HG02884 (cell line): ENCODE measurements at regions not wholly inside any gene's neighbourhood (a gene's known extent, or its start where the extent isn't known, plus 50 kb on each side); places are given as distances from the start of the nearest gene placed in this dataset.
"Not testable (repeated sequence)": the region's sequence is repeated elsewhere in the genome, so short reads cannot be mapped to it uniquely, and the experiment has no call there.

ENCODE experiments used
- ATAC-seq: cut with Tn5 transposase; IDR thresholded peaks from one replicate; pipeline ENCODE4 v1.9.1; 2021; ENCODE audit warnings: mild to moderate bottlenecking, moderate library complexity; ENCODE audit not compliant: unreplicated experiment

GRCh38 chr1:72466376-72466775, 184.0 kb upstream of the NEGR1 start:
- ATAC-seq, result no peak

GRCh38 chr1:72462186-72462905, 180.0 kb upstream of the NEGR1 start:
- no peak for ATAC-seq

GRCh38 chr1:72442262-72442661, 159.9 kb upstream of the NEGR1 start:
- no peak for ATAC-seq

DNA sequence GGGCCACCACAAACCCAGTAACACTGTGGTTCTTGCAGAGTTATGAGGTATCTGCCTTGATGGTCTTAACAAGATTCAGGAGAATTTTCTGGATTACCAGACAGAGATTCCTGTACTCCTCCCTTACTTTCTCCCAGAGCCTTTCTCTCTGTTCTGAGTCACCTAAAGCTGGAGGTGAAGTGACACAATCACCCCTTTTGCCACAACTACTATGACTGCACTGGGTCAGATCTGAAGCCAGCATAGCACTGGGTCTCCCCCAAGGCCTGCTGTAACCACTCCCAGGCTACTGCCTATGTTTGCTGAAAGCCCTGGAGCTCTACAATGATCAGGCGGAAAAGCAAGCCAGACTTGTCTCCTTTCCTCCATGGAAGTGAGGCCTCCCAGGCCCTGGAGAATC, 156.7 kb upstream of the NEGR1 start:
- ATAC-seq, result no peak

DNA sequence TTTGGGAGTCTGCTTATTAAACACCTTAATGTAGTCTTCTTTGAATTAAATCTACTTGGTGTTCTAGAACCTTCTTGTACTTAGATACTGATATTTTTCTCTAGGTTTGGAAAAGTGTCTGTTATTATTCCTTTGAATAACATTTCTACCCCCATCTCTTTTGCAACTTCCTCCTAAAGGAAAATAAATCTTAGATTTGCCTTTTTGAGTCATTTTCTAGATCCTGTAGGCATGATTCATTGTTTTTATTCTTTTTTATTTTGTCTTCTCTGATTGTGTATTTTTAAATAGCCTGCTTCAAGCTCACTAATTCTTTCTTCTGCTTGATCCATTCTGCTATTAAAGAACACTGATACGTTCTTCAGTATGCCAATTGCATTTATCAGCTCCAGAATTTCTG, 155.9 kb upstream of the NEGR1 start:
- ATAC-seq, result no peak

GRCh38 chr1:72435025-72435424, 152.7 kb upstream of the NEGR1 start:
- ATAC-seq, result peak; percentile 59

DNA sequence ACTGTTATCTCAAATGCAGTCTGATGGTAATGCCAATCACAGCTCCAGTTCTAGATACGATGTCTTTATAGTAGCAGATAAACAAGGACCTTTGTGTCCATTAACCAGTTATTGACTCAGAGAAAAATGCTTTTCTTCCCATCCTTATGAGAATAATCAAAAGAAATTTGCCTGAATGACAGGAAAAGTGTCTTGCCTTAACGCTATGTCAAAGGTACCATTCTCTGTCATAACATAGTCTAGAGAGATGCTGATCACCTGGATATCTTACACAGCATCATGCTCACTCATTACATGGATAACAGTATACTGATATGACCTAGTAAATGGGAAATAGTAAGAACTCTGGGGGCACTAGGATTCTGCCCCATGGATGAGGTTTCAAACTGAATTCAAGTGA, 151.7 kb upstream of the NEGR1 start:
- ATAC-seq, result no peak

GRCh38 chr1:72433591-72433990, 151.3 kb upstream of the NEGR1 start:
- peak; percentile 59 for ATAC-seq

GRCh38 chr1:72432645-72433267, 150.4 kb upstream of the NEGR1 start:
- peak; percentile 27 for ATAC-seq

DNA sequence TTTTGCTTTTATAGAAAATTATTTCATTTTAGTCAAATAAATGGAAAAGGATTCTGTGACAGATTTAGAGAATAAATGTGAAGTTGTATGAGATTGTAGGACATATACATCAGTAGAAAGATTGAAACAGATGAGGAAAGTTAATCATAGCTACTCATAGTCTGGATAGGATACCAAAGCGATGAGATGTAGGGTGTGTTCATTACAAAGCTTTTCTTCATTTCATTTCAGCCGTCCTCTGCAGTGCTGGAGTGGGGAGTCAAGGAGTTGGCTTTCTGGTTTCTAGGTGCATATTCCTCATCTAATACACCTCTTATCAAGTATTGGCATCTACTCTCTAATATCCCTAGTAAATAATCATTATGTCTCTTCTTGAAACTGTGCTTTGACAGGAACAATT, 149.5 kb upstream of the NEGR1 start:
- no peak for ATAC-seq

- ATAC-seq, result not testable (repeated sequence)
These were observed 145.9 kb upstream of the NEGR1 start for GRCh38 chr1:72428276-72428675.

DNA sequence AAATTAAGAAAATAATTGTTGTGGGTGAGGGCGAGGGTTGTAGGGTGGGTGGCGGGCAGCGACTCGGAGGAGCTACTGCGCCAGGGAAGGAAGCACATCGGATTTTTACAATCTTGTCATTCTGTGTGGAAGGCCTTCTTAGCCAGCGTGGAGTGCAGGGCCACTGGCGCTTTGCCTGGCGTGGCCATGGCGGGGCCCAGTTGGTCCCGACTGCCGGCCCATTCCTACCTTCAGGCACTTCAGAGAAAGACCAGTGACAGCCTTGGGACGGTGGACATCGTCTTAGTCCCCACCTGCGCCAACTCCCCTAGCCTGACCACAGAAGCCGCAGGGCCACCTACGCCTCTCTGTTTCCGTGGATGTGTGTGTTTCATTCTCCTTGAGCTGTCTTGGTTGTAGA, 136.9 kb upstream of the NEGR1 start:
- ATAC-seq, result no peak

- ATAC-seq, result no peak
These were observed 129.9 kb upstream of the NEGR1 start for GRCh38 chr1:72412286-72412685.

DNA sequence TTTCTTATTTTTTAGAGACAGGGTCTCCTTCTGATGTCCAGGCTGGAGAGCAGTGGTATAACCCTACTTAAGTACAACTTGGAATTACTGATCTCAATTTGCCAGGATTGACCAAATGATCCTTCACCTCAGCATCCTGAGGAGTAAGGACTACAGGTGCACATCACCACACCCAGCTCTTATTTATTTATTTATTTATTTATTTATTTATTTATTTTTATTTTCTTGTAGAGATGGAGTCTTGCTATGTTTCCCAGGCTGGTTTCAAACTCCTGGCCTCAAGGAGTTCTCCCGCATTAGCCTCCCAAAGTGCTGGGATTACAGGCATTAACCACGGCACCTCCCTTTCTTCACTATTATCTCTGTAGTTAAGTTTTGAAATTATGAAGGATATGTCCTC, 117.5 kb upstream of the NEGR1 start:
- no peak for ATAC-seq

- no peak for ATAC-seq
These were observed 115.4 kb upstream of the NEGR1 start for GRCh38 chr1:72397786-72398185.

- ATAC-seq, result no peak
These were observed 112.1 kb upstream of the NEGR1 start for GRCh38 chr1:72394457-72394856.

- no peak for ATAC-seq
These were observed 96.7 kb upstream of the NEGR1 start for GRCh38 chr1:72379072-72379471.

DNA sequence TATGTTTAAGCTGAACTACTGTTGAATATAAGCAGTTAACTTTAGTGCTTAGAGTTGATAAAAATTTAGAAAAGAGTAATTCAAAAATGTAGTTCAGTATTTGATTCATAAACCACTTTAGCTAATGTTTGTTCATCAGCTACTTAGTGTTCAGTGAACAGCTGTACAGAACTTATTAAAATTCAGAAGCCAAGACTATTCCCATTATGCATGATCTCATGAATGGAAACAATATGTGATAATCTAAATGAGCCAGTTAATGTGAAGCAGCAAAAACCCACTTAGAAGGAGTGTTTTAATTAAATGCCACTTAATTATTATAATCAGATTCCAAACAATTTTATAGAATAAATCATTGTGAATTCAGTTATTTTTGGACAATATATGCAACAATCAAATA, 92.9 kb upstream of the NEGR1 start:
- no peak for ATAC-seq

DNA sequence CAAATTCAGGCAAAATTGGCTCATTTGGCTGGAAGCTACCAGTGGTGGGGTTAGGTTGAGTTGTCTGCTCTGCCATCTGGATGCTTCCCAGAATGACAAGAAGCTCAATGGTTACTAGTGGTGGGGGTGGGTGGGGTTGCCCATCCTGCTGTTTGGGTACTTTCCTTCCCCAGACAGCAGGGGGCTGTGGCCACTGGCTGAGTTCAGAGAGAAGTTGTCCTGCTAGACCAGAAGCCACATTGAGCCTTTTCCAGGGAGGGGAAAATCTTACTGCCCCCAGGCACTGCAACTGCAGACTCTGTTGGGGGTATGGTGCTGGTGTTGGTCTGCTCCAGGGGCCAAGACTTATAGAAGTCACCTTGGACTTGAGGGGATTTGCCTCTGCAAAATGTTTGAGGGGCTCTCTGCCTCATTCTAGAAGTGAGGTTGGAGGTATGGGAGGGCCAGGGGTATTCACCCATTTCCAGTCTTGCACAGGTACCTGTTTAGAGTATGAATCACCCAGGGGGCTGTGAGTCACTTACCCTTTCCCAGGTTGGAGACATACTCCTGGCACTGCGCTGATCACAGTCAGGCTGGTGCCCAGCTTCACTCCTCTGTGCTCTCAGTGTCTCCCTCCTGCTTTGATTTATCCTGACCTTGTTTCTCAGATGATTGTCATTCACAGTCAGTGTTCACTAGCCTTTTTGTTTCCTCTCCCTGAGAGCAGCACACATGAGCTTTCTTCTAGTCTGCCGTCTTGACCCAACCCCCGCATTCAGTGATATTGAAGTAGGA, 89.1 kb upstream of the NEGR1 start:
- ATAC-seq, result no peak

DNA sequence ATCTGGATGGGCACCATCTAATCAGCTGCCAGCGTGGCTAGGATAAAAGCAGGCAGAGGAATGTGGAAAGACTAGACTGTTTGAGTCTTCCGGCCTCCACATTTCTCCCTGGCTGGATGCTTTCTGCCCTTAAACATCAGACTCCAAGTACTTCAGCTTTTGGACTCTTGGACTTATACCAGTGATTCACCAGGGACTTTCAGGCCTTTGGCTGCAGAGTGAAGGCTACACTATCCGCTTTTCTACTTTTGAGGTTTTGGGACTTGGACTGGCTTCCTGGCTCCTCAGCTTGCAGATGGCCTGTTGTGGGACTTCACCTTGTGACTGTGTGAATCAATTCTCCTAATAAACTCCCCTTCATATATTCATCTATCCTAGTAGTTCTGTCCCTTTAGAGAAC, 88.5 kb upstream of the NEGR1 start:
- ATAC-seq, result not testable (repeated sequence)

DNA sequence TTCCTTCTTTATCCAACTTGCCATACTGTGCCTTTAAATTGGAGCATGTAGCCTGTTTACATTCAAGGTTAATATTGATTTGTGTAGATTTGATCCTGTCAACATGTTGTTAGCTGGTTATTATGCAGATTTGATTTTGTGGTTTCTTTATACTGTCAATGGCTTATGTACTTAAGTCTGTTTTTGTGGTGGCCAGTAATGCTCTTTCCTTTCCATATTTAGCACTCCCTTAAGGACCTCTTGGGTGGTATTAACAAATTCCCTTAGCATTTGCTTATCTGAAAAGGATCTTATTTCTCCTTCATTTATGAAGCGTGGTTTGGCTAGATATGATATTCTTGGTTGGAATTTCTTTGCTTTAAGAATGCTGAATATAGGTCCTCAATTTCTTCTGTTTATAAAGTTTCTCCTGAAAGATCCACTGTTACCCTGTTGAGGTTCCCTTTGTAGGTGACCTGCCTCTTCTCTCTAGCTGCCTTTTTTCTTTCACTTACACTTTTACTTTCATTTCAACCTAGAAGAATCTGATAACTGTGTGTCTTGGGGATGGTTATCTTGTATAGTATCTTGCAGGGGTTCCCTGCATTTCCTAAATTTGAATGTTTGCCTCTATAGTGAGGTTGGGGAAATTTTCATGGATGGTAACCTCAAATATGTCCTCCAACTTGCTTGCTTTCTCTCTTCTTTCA, 86.9 kb upstream of the NEGR1 start:
- ATAC-seq, result no peak
